Medulla oblongata (tissue), 1 donor: ENCODE measurements at regions not wholly inside any gene's neighbourhood (a gene's known extent, or its start where the extent isn't known, plus 50 kb on each side); places are given as distances from the start of the nearest gene placed in this dataset.

ENCODE experiments used
- DNase-seq: peaks from one replicate; pipeline ENCODE4 v3.0.0-alpha.2; 2015; ENCODE audit errors: extremely low spot score

DNA sequence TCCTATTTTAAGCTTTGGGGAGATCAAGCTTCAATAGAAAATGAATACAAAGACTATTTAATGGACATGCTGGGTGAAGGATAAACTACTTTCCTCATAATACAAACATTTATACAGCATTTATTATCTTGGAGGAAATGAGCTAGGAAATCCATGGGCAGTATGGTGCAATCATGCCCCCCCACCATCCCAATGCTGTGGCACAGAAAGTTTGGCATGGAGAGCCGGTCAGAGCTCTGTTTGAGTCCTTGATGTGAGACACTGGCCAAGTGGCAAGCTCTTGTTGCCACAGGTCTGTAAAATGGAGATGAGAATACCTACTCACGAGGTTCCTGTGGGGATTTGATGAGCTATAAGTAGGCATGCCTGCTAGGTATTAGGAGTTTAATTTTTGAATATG lies 120.6 kb downstream of the MAB21L3 start:
- no peak for DNase-seq

DNA sequence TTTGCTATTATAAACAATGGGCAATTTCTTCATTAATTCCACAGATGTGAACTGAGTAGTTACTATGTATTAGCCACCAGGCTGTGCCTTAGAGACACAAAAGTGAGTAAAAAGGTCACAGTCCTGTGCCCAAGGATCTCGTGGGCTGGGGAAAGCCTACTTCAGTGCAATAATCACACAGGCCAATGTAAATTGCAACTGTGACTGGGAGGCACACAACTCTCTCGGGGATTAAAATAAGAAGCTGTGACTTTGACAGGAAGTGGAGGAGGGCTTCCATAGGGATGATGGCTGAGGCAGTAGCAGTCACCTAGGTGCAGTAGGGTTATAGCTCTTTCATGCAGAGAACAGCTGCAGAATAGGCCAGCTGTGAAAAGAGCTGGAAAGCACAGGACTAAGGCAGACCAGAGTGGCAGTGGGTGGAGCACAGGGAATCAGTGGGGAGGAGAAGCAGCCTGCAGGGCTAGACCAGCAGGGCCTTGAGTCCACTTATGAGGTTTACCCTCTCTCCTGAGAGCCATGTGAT lies 121.9 kb downstream of the MAB21L3 start:
- no peak for DNase-seq

DNA sequence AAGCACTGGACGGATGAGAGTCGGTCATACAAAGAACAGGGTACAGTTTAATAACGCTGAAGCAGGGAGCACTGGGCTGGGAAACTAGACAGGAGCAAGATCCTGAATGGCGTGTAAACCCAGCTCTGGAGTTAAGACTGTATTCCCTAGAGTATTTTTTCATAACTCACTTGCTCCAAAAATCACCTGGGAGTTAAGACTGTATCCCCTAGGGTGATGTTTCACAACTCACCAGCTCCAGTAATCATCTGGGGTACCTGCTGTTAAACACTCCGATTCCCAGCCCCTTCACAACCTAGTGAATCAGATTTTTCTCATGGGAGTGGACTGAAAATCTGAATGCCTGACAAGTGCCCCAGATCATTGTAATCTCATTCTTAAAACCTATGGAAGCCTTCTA lies 123.2 kb downstream of the MAB21L3 start:
- DNase-seq, result no peak

DNA sequence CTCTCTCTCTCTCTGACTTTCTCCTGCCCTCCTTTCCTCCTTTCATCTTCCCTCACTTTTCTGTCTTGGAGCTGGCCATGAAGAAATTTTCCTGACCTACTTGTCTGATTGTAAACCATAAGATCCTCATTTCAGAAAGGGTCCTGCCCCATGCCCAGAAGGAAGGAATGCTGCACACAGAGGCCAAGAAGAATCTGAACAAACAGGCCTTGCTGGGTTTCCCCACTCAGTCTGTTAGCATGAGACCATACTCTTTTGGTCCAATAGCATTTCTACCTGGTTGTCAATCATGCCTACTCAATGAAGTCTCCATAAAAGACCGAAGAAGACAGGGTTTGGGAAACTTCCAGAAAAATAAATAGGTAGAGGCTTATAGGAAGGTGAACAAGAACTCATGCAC lies 128.7 kb downstream of the MAB21L3 start:
- DNase-seq, result no peak

DNA sequence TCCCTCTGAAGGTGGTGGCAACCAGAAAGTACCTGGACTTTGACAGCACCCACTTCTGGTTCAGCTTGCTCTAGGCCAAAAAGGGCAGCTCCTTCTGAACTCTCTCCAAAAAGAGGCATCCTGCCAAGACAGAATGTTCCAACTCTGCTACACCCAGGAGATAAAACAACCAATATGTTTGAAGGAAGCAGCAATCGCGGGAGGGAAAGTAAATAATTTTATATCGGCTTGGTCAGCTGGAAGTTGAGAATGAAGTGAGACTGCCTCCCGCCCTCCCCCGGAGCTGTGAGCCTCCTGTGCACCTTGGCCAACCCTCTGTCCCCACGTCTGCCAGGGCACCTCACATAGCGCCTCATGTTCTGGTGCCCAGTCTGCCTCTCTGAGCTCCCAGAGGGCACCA lies 130.3 kb upstream of the ATP1A1 start:
- DNase-seq, result no peak

DNA sequence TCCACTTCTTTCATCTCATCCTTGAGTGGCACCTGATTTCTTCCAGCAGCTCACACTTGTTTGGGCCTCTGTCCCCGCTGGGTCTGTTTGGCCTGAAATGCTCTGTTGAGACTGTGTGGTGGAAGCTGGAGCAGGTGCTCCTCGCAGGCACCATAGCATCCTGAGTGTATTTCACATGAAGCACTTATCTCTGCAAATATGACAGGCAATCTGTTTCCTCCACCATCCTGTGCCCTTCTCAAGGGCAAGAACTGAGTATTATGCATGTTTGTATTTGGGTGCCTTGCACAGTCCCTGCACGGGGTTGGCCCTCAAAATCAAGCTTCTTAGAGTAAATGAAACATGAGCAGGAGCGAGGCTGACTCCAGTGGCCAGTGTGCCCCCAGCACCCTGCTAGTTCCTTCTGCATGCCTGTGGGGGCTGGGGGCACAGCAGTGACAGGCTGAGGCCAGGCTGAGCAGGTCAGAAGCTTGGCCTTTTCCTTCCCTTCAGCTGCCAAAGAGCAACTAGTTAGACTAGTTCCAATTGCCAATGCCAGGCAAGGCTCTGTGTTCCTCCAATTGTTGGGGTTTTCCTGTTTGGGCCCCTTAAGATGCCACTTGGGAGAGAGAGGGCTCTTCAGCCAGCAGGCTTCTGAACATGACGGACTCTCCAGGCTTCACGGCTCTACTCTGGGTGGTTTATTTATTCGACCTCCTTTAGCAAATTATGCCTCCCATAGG lies 129.6 kb upstream of the ATP1A1 start:
- no peak for DNase-seq

DNA sequence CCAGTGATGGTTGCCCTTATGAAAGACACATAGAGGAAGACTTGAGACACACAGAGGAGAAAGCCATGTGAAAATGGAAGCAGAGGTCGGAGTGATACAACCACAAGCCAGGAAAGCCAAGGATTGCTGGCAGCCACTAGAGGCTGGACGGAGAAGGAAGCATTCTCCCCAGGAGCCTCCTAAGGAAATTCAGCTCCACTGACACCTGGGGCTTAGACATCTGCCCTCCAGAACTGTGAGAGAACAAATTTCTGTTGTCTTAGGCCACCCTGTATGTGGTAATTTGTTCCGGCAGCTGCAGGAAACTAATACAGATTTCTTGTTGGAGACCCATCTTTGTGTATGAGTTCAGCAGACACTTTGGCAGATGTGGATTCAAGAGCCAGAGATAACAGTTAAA lies 126.9 kb upstream of the ATP1A1 start:
- no peak for DNase-seq

DNA sequence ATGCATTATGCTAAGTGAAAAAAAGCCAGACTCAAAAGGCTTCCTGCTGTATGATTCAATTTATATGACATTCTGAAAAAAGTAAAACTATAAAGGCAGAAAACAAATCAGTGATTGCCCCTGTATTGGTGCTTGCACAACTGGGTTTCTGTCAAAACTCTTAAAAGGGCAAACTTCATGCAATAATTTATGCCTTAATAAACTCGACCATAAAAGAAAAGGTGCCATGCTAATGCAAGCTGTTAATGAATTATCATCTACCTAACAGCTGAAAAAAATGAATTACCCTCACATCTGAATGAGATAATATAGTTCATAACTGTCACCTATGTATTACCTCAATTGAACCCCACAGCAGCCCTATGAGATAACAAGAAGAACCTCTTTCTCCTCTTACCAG lies 120.8 kb upstream of the ATP1A1 start:
- DNase-seq, result no peak

DNA sequence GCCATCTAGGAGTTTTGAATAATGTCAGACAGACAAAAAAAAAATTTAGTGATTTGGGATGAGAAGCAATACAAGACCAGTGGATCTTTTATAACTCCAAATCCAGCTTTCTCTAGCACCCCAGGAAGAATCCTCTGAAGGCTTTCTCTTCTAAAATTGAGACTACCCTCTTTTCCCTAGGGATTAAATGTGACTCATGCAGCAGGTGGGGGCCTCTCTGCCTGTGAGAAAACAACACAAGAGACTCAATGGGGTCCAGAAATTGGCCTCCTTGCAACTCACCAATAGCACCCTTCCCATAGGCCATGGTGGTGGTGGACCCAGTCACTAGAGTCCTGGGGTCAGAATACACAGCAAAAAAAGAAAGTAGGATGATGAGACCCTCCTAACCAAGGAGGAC lies 120.3 kb upstream of the ATP1A1 start:
- no peak for DNase-seq

DNA sequence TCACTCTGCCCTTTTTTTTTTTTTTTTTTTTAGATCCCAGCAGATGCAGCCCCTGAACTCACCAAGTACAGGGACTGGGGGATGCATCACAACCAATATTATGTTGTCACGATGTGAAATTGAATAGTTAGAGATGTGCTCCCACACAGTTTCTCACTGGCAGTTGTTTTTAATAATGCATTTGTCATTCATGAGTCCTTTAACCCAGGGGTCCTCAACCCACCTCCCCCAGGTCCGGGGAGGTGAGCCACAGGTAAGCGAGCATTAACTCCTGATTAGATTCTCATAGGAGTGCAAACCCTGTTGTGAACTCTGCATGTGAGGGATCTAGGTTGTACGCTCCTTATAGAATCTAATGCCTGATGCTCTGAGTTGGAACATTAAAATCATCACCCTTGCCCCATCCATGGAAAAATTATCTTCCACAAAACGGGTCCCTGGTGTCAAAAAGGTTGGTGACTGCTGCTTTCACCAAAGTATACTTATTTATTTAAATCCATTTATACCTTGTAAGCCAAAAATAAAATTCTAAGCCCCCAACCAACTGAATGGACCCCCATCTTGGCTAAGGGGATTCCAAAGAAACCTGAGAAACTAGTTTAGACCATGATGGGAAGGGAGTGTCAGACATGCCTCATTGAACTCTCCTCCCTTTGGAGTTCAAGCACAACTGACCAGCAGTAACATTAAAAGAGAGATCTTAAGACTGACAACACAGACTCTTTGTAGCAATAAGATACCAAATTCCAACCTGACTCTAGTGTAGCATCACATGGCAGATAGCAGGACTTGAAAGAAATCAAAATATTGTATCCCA lies 119.3 kb upstream of the ATP1A1 start:
- DNase-seq, result no peak

DNA sequence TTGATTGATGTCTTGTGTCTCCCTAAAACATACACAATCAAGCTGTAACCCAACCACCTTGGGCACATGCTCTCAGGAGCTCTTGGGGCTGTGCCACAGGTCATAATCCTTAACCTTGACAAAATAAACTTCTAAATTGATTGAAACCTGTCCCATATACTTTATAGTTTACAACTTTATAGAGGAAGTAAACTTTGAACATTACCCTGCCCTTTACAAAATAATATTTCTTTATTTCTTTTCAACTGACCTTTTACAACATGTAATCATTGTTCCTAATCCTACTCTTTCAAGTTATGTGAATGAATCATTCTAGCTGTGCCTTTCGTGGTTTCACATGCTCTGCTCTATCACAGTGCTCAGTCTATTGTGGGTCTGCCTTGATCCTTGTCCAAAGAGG lies 118.3 kb upstream of the ATP1A1 start:
- DNase-seq, result no peak

DNA sequence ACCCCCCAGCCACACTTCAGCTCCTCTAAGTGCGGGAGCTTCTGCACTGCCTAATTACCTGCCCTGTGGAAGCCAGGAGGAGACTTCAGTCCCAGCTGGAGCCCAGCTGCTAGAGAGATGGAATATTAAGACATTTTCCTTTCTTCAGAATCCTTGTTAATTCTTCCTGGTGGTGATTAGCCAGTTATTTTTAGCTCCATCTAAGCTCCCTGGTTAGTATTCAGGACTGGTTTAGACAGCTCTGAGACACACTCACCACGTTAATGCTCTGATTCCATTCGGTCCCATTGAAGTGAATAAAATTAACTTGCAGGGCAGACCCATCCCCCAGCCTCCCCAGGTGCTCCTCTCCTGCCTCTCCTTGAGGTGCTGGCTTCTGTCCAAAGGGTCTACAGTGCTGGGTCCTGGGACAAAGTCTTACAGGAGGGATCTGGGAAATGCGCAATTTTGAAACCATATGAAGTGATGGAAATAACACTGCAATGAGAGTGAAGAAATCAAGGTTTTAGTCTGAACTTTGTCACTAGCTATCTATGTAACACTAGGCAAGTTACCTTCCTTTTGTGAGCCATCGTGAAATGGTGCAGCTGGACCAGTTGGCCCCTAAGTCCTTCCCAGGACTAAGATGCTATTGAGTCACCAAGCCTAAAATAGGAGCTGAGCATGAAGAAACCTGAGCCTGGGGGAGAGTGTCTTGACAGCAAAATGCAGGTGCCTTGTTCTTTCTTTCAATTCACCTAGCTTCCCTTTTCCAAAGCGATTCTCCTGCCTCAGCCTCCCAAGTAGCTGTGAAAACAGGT lies 117.4 kb upstream of the ATP1A1 start:
- DNase-seq, result no peak

DNA sequence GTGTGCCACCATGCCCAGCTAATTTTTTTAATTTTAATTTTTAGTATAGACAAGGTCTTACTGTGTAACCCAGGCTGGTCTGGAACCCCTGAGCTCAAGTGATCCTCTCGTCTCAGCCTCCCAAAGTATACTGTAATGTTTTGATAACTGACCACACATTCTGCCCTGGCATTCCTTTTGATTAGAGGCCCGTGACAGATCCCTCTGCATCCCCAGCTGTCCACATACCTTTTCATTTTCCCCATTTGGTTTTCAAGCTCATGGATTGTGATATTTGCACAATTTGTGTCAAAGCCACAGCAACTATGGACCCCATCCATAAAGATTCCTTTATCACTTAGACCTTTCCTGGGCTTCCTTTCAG lies 116.8 kb upstream of the ATP1A1 start:
- DNase-seq, result no peak

DNA sequence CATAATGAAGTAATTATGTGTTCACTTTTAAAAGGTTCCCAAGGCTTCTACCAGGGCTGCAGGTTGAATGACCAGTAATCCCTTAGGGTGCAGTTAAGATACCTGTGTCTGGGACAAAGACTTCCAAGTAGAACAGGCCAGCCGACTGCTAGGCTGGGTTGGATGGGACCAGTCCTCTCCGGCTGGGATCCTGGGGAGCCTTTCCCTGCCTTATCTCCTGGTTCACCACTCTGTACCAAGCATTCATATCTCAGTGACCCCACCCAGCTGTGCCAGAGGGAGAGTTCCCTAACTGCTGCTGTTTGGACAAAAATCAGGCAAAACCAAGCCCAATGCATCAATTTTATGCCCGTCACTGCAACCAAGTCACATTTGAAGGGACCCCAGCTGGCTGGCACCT lies 116.2 kb upstream of the ATP1A1 start:
- no peak for DNase-seq

DNA sequence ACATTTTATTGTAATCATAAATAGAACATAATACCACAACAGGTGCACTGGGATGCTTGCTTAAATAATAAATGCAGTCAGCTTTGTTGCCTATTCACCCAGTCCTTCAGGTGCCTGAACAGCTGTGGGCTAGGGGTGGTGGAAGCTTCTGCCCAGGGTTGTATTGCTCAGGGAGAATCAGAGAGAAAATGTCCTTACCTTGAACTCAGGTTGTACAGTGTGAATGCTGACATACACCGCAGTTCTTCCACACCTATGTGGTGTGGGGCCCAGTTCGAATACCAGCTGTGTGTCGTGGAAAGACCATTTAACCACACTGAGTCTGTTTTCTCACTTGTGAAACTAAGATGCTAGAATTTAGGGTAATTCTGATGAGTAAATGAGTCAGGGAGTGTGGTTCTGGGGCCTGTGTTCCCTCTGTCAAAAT lies 115.7 kb upstream of the ATP1A1 start:
- no peak for DNase-seq

DNA sequence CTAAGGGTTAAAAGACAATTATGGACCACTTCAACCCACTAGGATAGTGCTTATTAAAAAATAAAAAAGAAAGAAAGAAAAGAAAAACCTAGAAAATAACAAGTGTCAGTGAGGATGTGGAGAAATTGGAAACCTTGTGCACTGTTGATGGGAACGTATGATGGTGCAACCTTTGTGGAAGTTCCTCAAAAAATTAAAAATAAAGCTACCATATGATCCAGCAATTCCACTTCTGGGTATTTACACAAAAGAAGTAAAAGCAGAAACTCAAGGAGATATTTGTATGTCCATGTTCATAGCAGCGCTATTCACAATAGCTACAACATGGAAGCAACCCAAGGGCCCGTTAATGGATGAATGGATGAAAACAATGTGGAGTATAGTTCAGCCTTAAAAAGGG lies 115.2 kb upstream of the ATP1A1 start:
- DNase-seq, result no peak

DNA sequence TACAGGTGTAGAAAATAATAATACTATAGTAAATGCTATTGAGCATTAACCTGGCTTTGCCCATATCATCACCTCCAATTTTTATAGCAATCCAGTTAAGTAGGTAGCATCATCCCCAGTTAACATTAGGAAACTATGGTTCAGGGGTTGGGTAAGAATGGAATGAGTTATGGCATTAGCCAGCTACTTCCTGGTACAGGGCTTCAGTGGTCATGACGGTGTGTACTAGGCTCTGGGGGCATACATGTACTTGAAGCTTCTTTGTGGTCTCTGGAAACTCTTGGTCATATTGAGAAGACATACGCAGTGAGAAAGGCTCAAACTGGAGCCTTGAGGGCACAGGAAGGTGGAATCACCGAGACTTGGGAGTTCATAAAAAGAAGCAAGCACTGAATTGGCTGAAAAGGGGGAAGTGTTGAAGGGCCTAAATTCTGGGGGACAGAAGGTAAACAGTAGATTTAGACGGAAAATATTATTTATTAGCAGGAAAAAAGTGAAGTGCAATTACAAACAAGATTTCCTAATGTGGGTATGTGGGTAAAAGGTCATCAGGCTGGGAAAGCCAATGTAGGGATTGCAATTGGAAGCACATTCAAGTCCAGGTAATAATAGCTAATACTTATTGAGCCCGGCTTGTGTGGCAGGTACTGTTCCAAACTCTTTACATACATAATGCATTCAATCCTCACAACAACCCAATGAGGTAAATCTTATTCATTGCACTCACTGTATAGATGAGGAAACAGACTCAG lies 114.2 kb upstream of the ATP1A1 start:
- no peak for DNase-seq

DNA sequence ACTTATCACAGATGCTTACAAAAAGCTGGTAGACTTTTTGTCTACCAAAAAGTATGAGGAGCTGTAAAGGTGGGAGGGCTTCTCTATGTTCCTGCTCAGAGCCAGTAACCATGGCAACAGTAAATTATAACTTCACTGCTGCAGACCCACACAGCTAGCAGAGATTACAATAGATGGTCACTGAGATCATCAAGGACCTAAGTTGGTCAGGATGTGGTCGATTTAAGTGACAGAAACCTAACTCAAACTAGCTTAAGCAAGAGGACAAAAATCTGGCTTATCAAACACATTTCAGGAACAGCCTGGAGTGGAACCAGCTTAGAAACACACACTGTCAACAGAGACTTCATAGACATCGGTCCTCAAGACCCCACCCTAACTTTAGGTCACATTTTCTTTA lies 113.4 kb upstream of the ATP1A1 start:
- no peak for DNase-seq

DNA sequence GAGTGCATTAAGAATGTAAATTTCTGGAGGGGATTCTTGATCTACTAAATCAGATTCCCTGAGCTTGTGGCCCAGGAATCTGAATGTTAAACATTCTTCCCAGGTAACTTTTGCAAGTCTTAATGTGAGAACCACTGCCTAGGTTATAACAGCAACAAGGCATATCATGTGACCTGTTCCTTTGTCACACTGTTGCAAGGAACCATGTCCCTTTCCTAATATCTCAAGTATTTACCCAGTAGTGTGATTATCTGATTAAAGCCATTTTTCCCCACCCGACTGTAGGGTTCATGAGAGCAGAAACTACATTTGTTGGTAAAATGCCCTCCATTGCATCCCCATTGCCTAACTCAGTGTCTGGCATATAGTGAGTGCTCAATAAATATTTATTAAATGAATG lies 112.9 kb upstream of the ATP1A1 start:
- no peak for DNase-seq

DNA sequence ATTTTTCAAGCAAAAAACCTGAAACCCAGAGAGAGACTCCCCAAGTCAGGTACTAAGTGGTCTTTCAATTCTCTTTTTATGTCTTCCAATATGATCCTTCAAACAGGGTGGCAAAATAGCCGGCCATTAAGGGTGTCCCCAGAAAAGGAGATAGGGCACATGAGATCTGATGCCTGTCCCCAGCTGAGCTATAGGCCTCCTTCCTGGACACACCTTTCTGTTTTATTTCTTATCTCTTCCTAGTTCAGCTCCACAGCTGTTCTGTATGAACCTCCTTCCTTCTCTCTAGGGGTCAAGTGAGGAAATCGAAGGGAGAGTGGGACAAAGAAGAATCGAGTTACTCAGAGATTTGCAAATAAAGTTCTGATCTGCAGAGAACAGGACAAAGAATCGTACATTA lies 112.4 kb upstream of the ATP1A1 start:
- DNase-seq, result no peak

DNA sequence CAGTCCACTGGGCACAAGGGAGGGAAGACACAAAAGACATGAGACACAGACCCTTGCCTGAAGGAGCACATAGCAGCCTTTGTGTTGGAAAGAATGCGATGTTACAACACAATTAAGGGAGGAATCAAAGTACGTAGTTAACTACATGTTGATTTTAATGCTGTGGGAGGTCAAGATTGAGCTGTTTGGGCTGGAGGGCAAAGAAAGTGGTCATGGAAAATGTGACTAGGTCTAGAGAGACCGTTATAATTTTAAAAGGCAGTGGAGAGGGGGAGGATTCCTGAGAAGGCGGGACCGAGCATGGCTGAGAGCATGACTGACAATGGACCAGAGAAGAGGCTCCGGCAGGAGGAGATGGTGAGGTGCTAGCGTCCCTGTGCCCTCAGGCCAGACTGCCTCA lies 111.8 kb upstream of the ATP1A1 start:
- DNase-seq, result no peak
